OCI-LY7 (cell line): ENCODE measurements at regions not wholly inside any gene's neighbourhood (a gene's known extent, or its start where the extent isn't known, plus 50 kb on each side); places are given as distances from the start of the nearest gene placed in this dataset.

Experiments used
- BruUV-seq: library from RNA; stranded (reverse); fragments of 400-500 nt; replicated peaks from 2 replicates; lab custom pipeline; 2021; lab: Mats Ljungman, UMichigan
- CTCF ChIA-PET: fragments of 300-600 bp; sonication (Branson Sonifier 250); formaldehyde crosslinking; loops from one replicate; lab custom pipeline; 2022; ENCODE audit warnings: antibody characterized with exemption; ENCODE audit not compliant: unreplicated experiment; lab: Charles Lee
- POLR2A ChIA-PET: fragments of 300-600 bp; sonication (Branson Sonifier 250); formaldehyde crosslinking; loops from one replicate; lab custom pipeline; 2022; ENCODE audit warnings: antibody characterized with exemption; lab: Charles Lee
- DNase-seq: peaks from one replicate; pipeline ENCODE4 v3.0.0-alpha.2; 2015; ENCODE audit warnings: low spot score
- H2AFZ ChIP-seq: fragments of 200-600 bp; sonication (generic), shearing (Covaris generic); 2 replicates; pipeline ENCODE4 v1.6.1; 2014; ENCODE audit warnings: mild to moderate bottlenecking, antibody characterized with exemption, low read length, moderate library complexity
- H3K27ac ChIP-seq: fragments of 200-600 bp; sonication (generic); 2 replicates; pipeline ENCODE4 v1.5.1; 2014; ENCODE audit warnings: mixed run types, low read depth, mild to moderate bottlenecking, moderate library complexity, low read length, inconsistent platforms; ENCODE audit not compliant: poor library complexity, severe bottlenecking
- H3K36me3 ChIP-seq: fragments of 200-600 bp; sonication (generic); 2 replicates; pipeline ENCODE4 v1.6.1; 2014; ENCODE audit warnings: mild to moderate bottlenecking, antibody characterized with exemption, low read length, moderate library complexity, mixed read lengths; ENCODE audit not compliant: insufficient read depth
- H3K4me1 ChIP-seq: fragments of 200-600 bp; sonication (generic); 2 replicates; pipeline ENCODE4 v1.5.1; 2014; ENCODE audit warnings: mild to moderate bottlenecking, low read length; ENCODE audit not compliant: insufficient read depth, poor library complexity, severe bottlenecking
- H3K4me2 ChIP-seq: fragments of 200-600 bp; sonication (generic); 2 replicates; pipeline ENCODE4 v1.6.1; 2014; ENCODE audit warnings: mild to moderate bottlenecking, low read length
- H3K4me3 ChIP-seq: fragments of 200-600 bp; sonication (generic); 2 replicates; pipeline ENCODE4 v1.5.1; 2014; ENCODE audit warnings: mild to moderate bottlenecking, low read depth, low read length; ENCODE audit not compliant: poor library complexity, severe bottlenecking
- H3K79me2 ChIP-seq: fragments of 200-600 bp; sonication (generic); 2 replicates; pipeline ENCODE4 v1.6.1; 2016; ENCODE audit warnings: low read depth, mild to moderate bottlenecking, low read length, moderate library complexity, mixed read lengths; ENCODE audit not compliant: insufficient read depth
- H3K9me2 ChIP-seq: fragments of 200-600 bp; sonication (generic); 2 replicates; pipeline ENCODE4 v1.6.1; 2016; ENCODE audit warnings: mild to moderate bottlenecking, low read length, mixed read lengths; ENCODE audit not compliant: insufficient read depth
- H3K9me3 ChIP-seq: fragments of 200-600 bp; sonication (generic); 2 replicates; pipeline ENCODE4 v1.6.1; 2014; ENCODE audit warnings: mild to moderate bottlenecking, mixed run types, low read length, mixed read lengths
- H4K20me1 ChIP-seq: fragments of 200-600 bp; sonication (generic); 2 replicates; pipeline ENCODE4 v1.6.1; 2014; ENCODE audit warnings: mild to moderate bottlenecking, antibody characterized with exemption, low read length, moderate library complexity, mixed read lengths; ENCODE audit not compliant: insufficient read depth
- EZH2phosphoT487 ChIP-seq: fragments of 200-600 bp; sonication (generic); IDR thresholded peaks from 2 replicates; pipeline ENCODE4 v1.6.1; 2018; ENCODE audit warnings: low read depth, borderline replicate concordance, mild to moderate bottlenecking, mixed run types, antibody characterized with exemption, low read length, moderate library complexity, mixed read lengths
- intact Hi-C: fragments of 100-400 bp; cut with micrococcal nuclease; formaldehyde crosslinking; loops from one replicate; pipeline ENCODE4 v1.10.0; 2022; ENCODE audit not compliant: unreplicated experiment
- TF ChIP-seq, protein P1 (sequence below): fragments of 200-600 bp; sonication (generic); conservative IDR thresholded peaks from 2 replicates; pipeline ENCODE4 v1.5.1; 2014; ENCODE audit warnings: mild to moderate bottlenecking, antibody characterized with exemption, low read length, moderate library complexity, mixed read lengths

- Histone ChIP-seq H3K9me3 (no peaks in the 10 kb centered on the region), H2AFZ (no peak overlapping the region), H4K20me1 (no peaks in the 10 kb centered on the region), H3K4me1 (no peaks in the 10 kb centered on the region), H3K4me3 (no peak overlapping the region), H3K79me2 (no peaks in the 10 kb centered on the region), H3K9me2 (no peaks in the 10 kb centered on the region), H3K4me2 (no peak overlapping the region), H3K27ac (no peak overlapping the region), H3K36me3 (no peaks in the 10 kb centered on the region)
- ChIA-PET CTCF (no interaction called here), POLR2A (interaction anchor here (1.2 kb wide), 1 partner anchor 20 kb away, joined by 3 read pairs; no protein-coding TSS in a partner anchor)
- no peak for DNase-seq
- BruUV-seq: no TSS peak
- intact Hi-C loops: no loop called here
- TF ChIP-seq EZH2phosphoT487: no peak
- TF ChIP-seq, protein P1, sequence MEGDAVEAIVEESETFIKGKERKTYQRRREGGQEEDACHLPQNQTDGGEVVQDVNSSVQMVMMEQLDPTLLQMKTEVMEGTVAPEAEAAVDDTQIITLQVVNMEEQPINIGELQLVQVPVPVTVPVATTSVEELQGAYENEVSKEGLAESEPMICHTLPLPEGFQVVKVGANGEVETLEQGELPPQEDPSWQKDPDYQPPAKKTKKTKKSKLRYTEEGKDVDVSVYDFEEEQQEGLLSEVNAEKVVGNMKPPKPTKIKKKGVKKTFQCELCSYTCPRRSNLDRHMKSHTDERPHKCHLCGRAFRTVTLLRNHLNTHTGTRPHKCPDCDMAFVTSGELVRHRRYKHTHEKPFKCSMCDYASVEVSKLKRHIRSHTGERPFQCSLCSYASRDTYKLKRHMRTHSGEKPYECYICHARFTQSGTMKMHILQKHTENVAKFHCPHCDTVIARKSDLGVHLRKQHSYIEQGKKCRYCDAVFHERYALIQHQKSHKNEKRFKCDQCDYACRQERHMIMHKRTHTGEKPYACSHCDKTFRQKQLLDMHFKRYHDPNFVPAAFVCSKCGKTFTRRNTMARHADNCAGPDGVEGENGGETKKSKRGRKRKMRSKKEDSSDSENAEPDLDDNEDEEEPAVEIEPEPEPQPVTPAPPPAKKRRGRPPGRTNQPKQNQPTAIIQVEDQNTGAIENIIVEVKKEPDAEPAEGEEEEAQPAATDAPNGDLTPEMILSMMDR: no peak
Observed at GRCh38 chr6:97815301-97815812, 532.3 kb upstream of the MMS22L start.

- POLR2A ChIA-PET: no interaction called here
- CTCF ChIA-PET: no interaction called here
- no peaks in the 10 kb centered on the region for H3K36me3 ChIP-seq
- intact Hi-C loops: no loop called here
- no peaks in the 10 kb centered on the region for H3K9me3 ChIP-seq
- no peak for DNase-seq
- H2AFZ ChIP-seq: no peak overlapping the region
- H3K27ac ChIP-seq: no peak overlapping the region
- TF ChIP-seq EZH2phosphoT487: no peak
- TF ChIP-seq, protein P1: no peak
- no peaks in the 10 kb centered on the region for H3K79me2 ChIP-seq
- H4K20me1 ChIP-seq: no peaks in the 10 kb centered on the region
- no peaks in the 10 kb centered on the region for H3K4me1 ChIP-seq
- BruUV-seq: no TSS peak
- H3K4me3 ChIP-seq: no peak overlapping the region
- no peaks in the 10 kb centered on the region for H3K9me2 ChIP-seq
- no peak overlapping the region for H3K4me2 ChIP-seq
Observed at GRCh38 chr6:97816526-97816925, 533.5 kb upstream of the MMS22L start.

- Histone ChIP-seq H3K9me2 (no peaks in the 10 kb centered on the region), H3K9me3 (no peaks in the 10 kb centered on the region), H3K4me3 (no peak overlapping the region), H2AFZ (no peak overlapping the region), H3K4me1 (no peaks in the 10 kb centered on the region), H4K20me1 (no peaks in the 10 kb centered on the region), H3K27ac (no peak overlapping the region), H3K36me3 (no peaks in the 10 kb centered on the region), H3K4me2 (no peak overlapping the region), H3K79me2 (no peaks in the 10 kb centered on the region)
- ChIA-PET POLR2A (no interaction called here), CTCF (no interaction called here)
- intact Hi-C loops: no loop called here
- BruUV-seq: no TSS peak
- TF ChIP-seq, protein P1: no peak
- no peak for TF ChIP-seq EZH2phosphoT487
- DNase-seq: no peak
Observed at GRCh38 chr6:97819710-97820109, 536.7 kb upstream of the MMS22L start.
